Peyer's patch (tissue), 4 donors: ENCODE measurements at regions not wholly inside any gene's neighbourhood (a gene's known extent, or its start where the extent isn't known, plus 50 kb on each side); places are given as distances from the start of the nearest gene placed in this dataset.

Source experiments
- CTCF ChIP-seq, 6 experiments: fragments of 450-650 bp in 4 of 6; fragments of 200-600 bp in 2 of 6; sonication (generic) in 1 of 6; IDR thresholded peaks; one replicate each; pipeline ENCODE4 v1.5.1; 2017 to 2019; ENCODE audit warnings: antibody characterized with exemption in 6 of 6, mild to moderate bottlenecking in 3 of 6, moderate library complexity in 1 of 6
- POLR2A ChIP-seq, 2 donors: fragments of 450-650 bp; IDR thresholded peaks; one replicate each; pipeline ENCODE4 v1.5.1; 2017; ENCODE audit warnings: antibody characterized with exemption in 2 of 2, mild to moderate bottlenecking in 2 of 2, moderate library complexity in 2 of 2

DNA sequence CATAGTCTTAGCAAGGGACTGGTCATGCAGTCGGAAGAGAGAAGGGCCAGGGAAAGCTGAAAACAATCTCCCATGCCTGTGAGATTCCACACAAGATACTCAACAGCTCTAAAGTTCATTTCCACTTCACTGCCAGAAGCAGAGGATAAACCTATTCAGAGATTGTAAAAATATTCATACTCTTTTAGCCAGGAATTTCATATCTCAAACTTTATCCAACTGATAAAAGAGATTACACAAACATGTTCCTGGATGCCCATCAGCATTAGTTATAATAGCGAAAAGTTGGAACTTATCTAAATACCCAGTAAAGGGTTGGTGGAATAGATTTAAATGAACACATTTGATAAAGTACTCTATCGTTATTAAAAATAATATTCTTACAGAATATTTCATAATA is 75.2 kb upstream of the ARHGEF3 start:
- TF ChIP-seq CTCF (IDR thresholded peaks at IDR 0.05), result no peak
- TF ChIP-seq POLR2A (IDR thresholded peaks at IDR 0.05), result no peak
